ENCODE measurements at regions not wholly inside any gene's neighbourhood (a gene's known extent, or its start where the extent isn't known, plus 50 kb on each side); places are given as distances from the start of the nearest gene placed in this dataset.

DNA sequence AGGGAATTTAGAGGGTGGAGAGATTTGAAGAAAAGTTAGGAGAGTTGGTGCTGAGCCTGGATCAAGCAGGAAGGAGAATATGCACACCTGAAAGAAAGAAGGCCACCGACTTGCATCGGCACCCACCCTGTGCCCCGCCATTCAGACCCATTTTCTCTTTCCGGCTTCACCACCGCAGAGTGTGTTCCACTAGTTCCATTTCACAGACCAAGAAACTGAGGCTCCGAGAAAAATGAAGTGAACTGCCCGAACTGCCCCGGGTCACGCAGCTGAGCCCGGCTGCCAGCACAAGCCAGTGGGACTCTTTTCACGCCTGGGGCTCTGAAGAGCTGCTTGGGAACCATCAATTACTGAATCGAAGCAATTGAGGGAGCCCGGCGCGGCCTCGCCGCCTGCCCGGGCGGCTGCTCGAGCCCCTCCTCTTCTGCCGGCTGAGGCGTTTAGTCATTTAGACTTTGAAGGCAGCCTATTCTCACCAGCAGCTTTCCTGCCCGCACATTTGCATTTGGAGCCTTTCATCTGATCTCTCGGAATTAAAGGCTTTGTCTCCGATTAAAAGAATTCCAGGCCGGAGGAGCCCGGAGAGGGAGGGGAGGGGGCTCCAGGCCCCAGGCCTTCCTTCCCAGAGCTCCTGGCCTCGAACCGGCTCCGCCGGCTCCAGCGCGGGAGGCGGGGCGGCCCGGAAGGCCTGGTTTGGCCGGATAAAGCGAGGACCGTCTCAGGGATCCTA lies 140.2 kb upstream of the PJA1 start:
- no peak overlapping the region for H3K4me3 ChIP-seq (ENCODE audit: low read length)
- peaks cover 5% of the 10 kb centered on the region for H3K27me3 Mint-ChIP-seq
- peaks cover 0 to 3% of the 10 kb centered on the region in 2 experiments for H3K27me3 ChIP-seq (ENCODE audit: control insufficient read depth in 1 of 2, insufficient read depth in 2 of 2, low read length in 2 of 2)
- no peak overlapping the region for H3K4me3 Mint-ChIP-seq
- ATAC-seq (ENCODE audit: poor library complexity) (no peak), DNase-seq (no peak)
- H3K27ac Mint-ChIP-seq = no peak overlapping the region
- H3K4me1 Mint-ChIP-seq (ENCODE audit: low read depth) = no peaks in the 10 kb centered on the region
- no peaks in the 10 kb centered on the region for H3K9me3 ChIP-seq (ENCODE audit: control insufficient read depth in 1 of 2, insufficient read depth in 1 of 2, low read length in 2 of 2)
- no peaks in the 10 kb centered on the region for H3K36me3 ChIP-seq (ENCODE audit: insufficient read depth, low read length)
- no peak overlapping the region for H3K27ac ChIP-seq (ENCODE audit: low read depth in 1 of 2, low read length in 2 of 2)
- POLR2A ChIA-PET = no interaction called here
- no peaks in the 10 kb centered on the region for H3K9me3 Mint-ChIP-seq
- H3K4me1 ChIP-seq (ENCODE audit: insufficient read depth, low read length) = no peaks in the 10 kb centered on the region
- TF ChIP-seq, protein P1, sequence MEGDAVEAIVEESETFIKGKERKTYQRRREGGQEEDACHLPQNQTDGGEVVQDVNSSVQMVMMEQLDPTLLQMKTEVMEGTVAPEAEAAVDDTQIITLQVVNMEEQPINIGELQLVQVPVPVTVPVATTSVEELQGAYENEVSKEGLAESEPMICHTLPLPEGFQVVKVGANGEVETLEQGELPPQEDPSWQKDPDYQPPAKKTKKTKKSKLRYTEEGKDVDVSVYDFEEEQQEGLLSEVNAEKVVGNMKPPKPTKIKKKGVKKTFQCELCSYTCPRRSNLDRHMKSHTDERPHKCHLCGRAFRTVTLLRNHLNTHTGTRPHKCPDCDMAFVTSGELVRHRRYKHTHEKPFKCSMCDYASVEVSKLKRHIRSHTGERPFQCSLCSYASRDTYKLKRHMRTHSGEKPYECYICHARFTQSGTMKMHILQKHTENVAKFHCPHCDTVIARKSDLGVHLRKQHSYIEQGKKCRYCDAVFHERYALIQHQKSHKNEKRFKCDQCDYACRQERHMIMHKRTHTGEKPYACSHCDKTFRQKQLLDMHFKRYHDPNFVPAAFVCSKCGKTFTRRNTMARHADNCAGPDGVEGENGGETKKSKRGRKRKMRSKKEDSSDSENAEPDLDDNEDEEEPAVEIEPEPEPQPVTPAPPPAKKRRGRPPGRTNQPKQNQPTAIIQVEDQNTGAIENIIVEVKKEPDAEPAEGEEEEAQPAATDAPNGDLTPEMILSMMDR (IDR thresholded peaks at IDR 0.05) = no peak
- intact Hi-C loops (cut with DNase I, micrococcal nuclease) = no loop called here
- CTCF ChIA-PET = no interaction called here
- H3K36me3 Mint-ChIP-seq (ENCODE audit: low read depth) = no peaks in the 10 kb centered on the region

DNA sequence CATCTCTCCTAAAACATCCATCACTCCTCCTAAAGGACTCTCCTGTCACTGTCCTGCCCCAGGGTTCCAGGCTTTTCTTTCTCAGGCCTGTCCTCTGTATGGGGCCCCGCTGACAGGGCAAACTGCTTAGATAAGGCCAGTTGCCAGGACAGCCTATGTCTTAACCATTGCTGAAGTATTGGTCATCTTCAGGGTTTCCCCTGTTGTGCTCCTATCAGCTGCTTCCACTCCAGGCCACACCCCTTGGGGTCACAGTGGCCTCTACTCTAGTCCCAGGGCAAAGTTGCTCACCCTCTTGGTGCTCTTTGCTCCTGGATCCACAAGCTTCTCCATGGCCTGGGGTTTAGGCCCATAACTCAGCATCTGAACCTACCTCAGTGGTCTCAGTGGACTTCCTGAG lies 138.0 kb upstream of the PJA1 start:
- intact Hi-C loops (cut with DNase I, micrococcal nuclease) = no loop called here
- H3K4me1 ChIP-seq (ENCODE audit: insufficient read depth, low read length) = no peaks in the 10 kb centered on the region
- H3K9me3 Mint-ChIP-seq = no peaks in the 10 kb centered on the region
- CTCF ChIA-PET = no interaction called here
- H3K9me3 ChIP-seq (ENCODE audit: control insufficient read depth in 1 of 2, insufficient read depth in 1 of 2, low read length in 2 of 2) = no peaks in the 10 kb centered on the region
- peaks cover 5% of the 10 kb centered on the region for H3K27me3 Mint-ChIP-seq
- H3K27me3 ChIP-seq (ENCODE audit: control insufficient read depth in 1 of 2, insufficient read depth in 2 of 2, low read length in 2 of 2) = peaks cover 0 to 3% of the 10 kb centered on the region in 2 experiments
- H3K27ac ChIP-seq (ENCODE audit: low read depth in 1 of 2, low read length in 2 of 2) = no peak overlapping the region
- no peaks in the 10 kb centered on the region for H3K4me1 Mint-ChIP-seq (ENCODE audit: low read depth)
- no peaks in the 10 kb centered on the region for H3K36me3 ChIP-seq (ENCODE audit: insufficient read depth, low read length)
- TF ChIP-seq, protein P1 (IDR thresholded peaks at IDR 0.05) = no peak
- no peak overlapping the region for H3K4me3 ChIP-seq (ENCODE audit: low read length)
- no peak overlapping the region for H3K27ac Mint-ChIP-seq
- H3K36me3 Mint-ChIP-seq (ENCODE audit: low read depth) = no peaks in the 10 kb centered on the region
- POLR2A ChIA-PET = no interaction called here
- H3K4me3 Mint-ChIP-seq = no peak overlapping the region
- ATAC-seq (ENCODE audit: poor library complexity) = no peak
- no peak for DNase-seq

DNA sequence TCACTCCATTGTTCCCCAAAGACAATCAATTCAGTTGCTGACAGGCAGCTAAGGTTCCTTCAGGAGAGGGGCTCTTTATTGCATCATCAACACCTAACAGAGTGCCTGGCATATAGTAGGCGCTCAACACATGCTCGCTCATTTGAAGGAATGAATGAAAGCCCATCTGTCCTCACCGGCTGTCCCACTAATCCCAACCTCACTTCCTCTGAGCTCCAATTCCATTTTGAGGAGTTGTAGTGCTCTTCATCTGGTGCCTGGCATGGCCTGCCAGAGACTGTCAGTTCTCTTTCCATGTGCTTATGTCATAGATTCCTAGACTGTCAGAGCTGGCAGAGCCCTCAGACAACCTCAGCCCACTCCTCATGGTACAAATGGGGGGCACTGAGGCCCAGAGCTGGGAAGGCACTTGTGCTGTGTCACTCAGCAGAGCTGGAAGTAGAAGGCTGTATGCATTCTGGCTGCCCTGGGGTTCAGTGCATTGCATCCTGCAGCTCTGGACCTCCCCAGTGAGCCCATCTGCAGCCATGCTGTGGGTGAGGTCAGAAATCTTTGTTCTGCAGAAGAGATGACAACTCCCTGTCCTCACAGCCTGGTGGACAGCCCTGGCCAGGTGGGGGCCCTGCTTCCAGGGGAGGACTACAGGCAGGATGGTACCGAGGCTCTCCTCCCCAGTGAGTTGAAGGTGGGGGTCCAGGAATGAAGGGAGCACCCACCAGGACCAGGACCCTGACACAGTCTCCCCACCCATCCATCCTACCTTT lies 134.9 kb upstream of the PJA1 start:
- H3K27me3 Mint-ChIP-seq = no peaks in the 10 kb centered on the region
- H3K4me1 Mint-ChIP-seq (ENCODE audit: low read depth) = no peaks in the 10 kb centered on the region
- no peak overlapping the region for H3K4me3 ChIP-seq (ENCODE audit: low read length)
- H3K4me3 Mint-ChIP-seq = no peak overlapping the region
- ATAC-seq (ENCODE audit: poor library complexity) = no peak
- DNase-seq = no peak
- TF ChIP-seq, protein P1 (IDR thresholded peaks at IDR 0.05) = no peak
- no peaks in the 10 kb centered on the region for H3K9me3 ChIP-seq (ENCODE audit: control insufficient read depth in 1 of 2, insufficient read depth in 1 of 2, low read length in 2 of 2)
- no peaks in the 10 kb centered on the region for H3K9me3 Mint-ChIP-seq
- intact Hi-C loops (cut with DNase I, micrococcal nuclease) = no loop called here
- H3K27me3 ChIP-seq (ENCODE audit: control insufficient read depth in 1 of 2, insufficient read depth in 2 of 2, low read length in 2 of 2) = peaks cover 0 to 3% of the 10 kb centered on the region in 2 experiments
- ChIA-PET POLR2A (no interaction called here), CTCF (no interaction called here)
- no peaks in the 10 kb centered on the region for H3K36me3 Mint-ChIP-seq (ENCODE audit: low read depth)
- H3K27ac Mint-ChIP-seq = no peak overlapping the region
- H3K36me3 ChIP-seq (ENCODE audit: insufficient read depth, low read length) = no peaks in the 10 kb centered on the region
- no peak overlapping the region for H3K27ac ChIP-seq (ENCODE audit: low read depth in 1 of 2, low read length in 2 of 2)
- no peaks in the 10 kb centered on the region for H3K4me1 ChIP-seq (ENCODE audit: insufficient read depth, low read length)
